ENCODE measurements at regions not wholly inside any gene's neighbourhood (a gene's known extent, or its start where the extent isn't known, plus 50 kb on each side); places are given as distances from the start of the nearest gene placed in this dataset.

GRCh38 chr2:226529556-226529955 lies 270.1 kb downstream of the IRS1 start:
- DNase-seq (ENCODE audit: low read depth) = no peak
- H3K4me3 ChIP-seq (ENCODE audit: low read depth, low read length) = no peak overlapping the region
- TF ChIP-seq CTCF (IDR thresholded peaks at IDR 0.05; ENCODE audit: control insufficient read depth, extremely low read depth, insufficient read depth) = no peak

GRCh38 chr2:226526716-226527115 lies 272.9 kb downstream of the IRS1 start:
- H3K4me3 ChIP-seq (ENCODE audit: low read depth, low read length) = no peak overlapping the region
- no peak for TF ChIP-seq CTCF (IDR thresholded peaks at IDR 0.05; ENCODE audit: control insufficient read depth, extremely low read depth, insufficient read depth)
- no peak for DNase-seq (ENCODE audit: low read depth)

- H3K4me3 ChIP-seq (ENCODE audit: low read depth, low read length) = no peak overlapping the region
- no peak for DNase-seq (ENCODE audit: low read depth)
- no peak for TF ChIP-seq CTCF (IDR thresholded peaks at IDR 0.05; ENCODE audit: control insufficient read depth, extremely low read depth, insufficient read depth)
Measured at GRCh38 chr2:226524381-226524843, 275.2 kb downstream of the IRS1 start.

GRCh38 chr2:226520723-226521122 lies 278.9 kb downstream of the IRS1 start:
- H3K4me3 ChIP-seq (ENCODE audit: low read depth, low read length) = no peak overlapping the region
- DNase-seq (ENCODE audit: low read depth) = no peak
- no peak for TF ChIP-seq CTCF (IDR thresholded peaks at IDR 0.05; ENCODE audit: control insufficient read depth, extremely low read depth, insufficient read depth)

- no peak for DNase-seq (ENCODE audit: low read depth)
- TF ChIP-seq CTCF (IDR thresholded peaks at IDR 0.05; ENCODE audit: control insufficient read depth, extremely low read depth, insufficient read depth) = no peak
- H3K4me3 ChIP-seq (ENCODE audit: low read depth, low read length) = no peak overlapping the region
Measured at GRCh38 chr2:226515344-226516055, 284.1 kb downstream of the IRS1 start.

GRCh38 chr2:226514895-226515294 lies 284.7 kb downstream of the IRS1 start:
- TF ChIP-seq CTCF (IDR thresholded peaks at IDR 0.05; ENCODE audit: control insufficient read depth, extremely low read depth, insufficient read depth) = no peak
- no peak overlapping the region for H3K4me3 ChIP-seq (ENCODE audit: low read depth, low read length)
- no peak for DNase-seq (ENCODE audit: low read depth)

GRCh38 chr2:226511311-226511710 lies 288.3 kb downstream of the IRS1 start:
- no peak for TF ChIP-seq CTCF (IDR thresholded peaks at IDR 0.05; ENCODE audit: control insufficient read depth, extremely low read depth, insufficient read depth)
- H3K4me3 ChIP-seq (ENCODE audit: low read depth, low read length) = no peak overlapping the region
- DNase-seq (ENCODE audit: low read depth) = no peak

Data from LNCaP clone FGC (cell line).